IPS-20b (cell line): ENCODE measurements at regions not wholly inside any gene's neighbourhood (a gene's known extent, or its start where the extent isn't known, plus 50 kb on each side); places are given as distances from the start of the nearest gene placed in this dataset.
A peak's percentile ranks its signal among the peaks of the same experiment; 100 is the strongest.

ENCODE experiments used
- H3K27ac ChIP-seq: one replicate; pipeline ENCODE4 v1.5.1; 2013; ENCODE audit warnings: low read length
- H3K27me3 ChIP-seq: 2 replicates; pipeline ENCODE4 v1.6.1; 2013; ENCODE audit warnings: mild to moderate bottlenecking, low read length, inconsistent platforms; ENCODE audit not compliant: insufficient read depth
- H3K36me3 ChIP-seq: 2 replicates; pipeline ENCODE4 v1.6.1; 2013; ENCODE audit warnings: low read depth, mild to moderate bottlenecking, inconsistent platforms, low read length, moderate library complexity; ENCODE audit not compliant: insufficient read depth
- H3K4me1 ChIP-seq: 2 replicates; pipeline ENCODE4 v1.6.1; 2013; ENCODE audit warnings: mild to moderate bottlenecking, control low read depth, inconsistent platforms, low read length, moderate library complexity; ENCODE audit not compliant: insufficient read depth
- H3K4me3 ChIP-seq: 2 replicates; pipeline ENCODE4 v1.5.1; 2013; ENCODE audit warnings: mild to moderate bottlenecking, low read length, inconsistent platforms
- H3K9ac ChIP-seq: 2 replicates; pipeline ENCODE4 v1.6.1; 2013; ENCODE audit warnings: low read depth, mild to moderate bottlenecking, inconsistent platforms, low read length, moderate library complexity
- H3K9me3 ChIP-seq: 2 replicates; pipeline ENCODE4 v1.6.1; 2013; ENCODE audit warnings: mild to moderate bottlenecking, low read depth, low read length, inconsistent platforms; ENCODE audit not compliant: insufficient read depth

GRCh38 chr3:62982795-62983455, 107.7 kb upstream of the CADPS start:
- H3K27ac ChIP-seq = no peak overlapping the region
- peaks cover 12% of the 10 kb centered on the region; the same call in 1 of the 2 replicates for H3K36me3 ChIP-seq
- H3K9ac ChIP-seq = no peak overlapping the region
- H3K4me1 ChIP-seq = peaks cover 22% of the 10 kb centered on the region; the same call in 1 of the 2 replicates
- H3K4me3 ChIP-seq = 0 out of 2 replicates have a peak overlapping the region, but pooled peaks have one; percentile 3
- no peaks in the 10 kb centered on the region for H3K9me3 ChIP-seq
- H3K27me3 ChIP-seq = no peaks in the 10 kb centered on the region

GRCh38 chr3:62986061-62986460, 110.8 kb upstream of the CADPS start:
- peaks cover 18% of the 10 kb centered on the region for H3K36me3 ChIP-seq
- H3K9me3 ChIP-seq = no peaks in the 10 kb centered on the region
- H3K27ac ChIP-seq = no peak overlapping the region
- H3K4me3 ChIP-seq = no peak overlapping the region
- H3K9ac ChIP-seq = no peak overlapping the region
- H3K27me3 ChIP-seq = no peaks in the 10 kb centered on the region
- peaks cover 28% of the 10 kb centered on the region; the same call in 1 of the 2 replicates for H3K4me1 ChIP-seq

- Histone ChIP-seq H3K27me3 (no peaks in the 10 kb centered on the region), H3K4me1 (peaks cover 22% of the 10 kb centered on the region; the same call in 1 of the 2 replicates), H3K9ac (no peak overlapping the region), H3K27ac (no peak overlapping the region), H3K36me3 (peaks cover 18% of the 10 kb centered on the region), H3K4me3 (no peak overlapping the region), H3K9me3 (no peaks in the 10 kb centered on the region)
Measured at GRCh38 chr3:62987721-62988120, 112.5 kb upstream of the CADPS start.

- no peaks in the 10 kb centered on the region for H3K27me3 ChIP-seq
- H3K4me3 ChIP-seq = no peak overlapping the region
- H3K4me1 ChIP-seq = peaks cover 27% of the 10 kb centered on the region; the same call in 1 of the 2 replicates
- no peak overlapping the region for H3K27ac ChIP-seq
- H3K9me3 ChIP-seq = no peaks in the 10 kb centered on the region
- H3K36me3 ChIP-seq = peaks cover 17% of the 10 kb centered on the region
- no peak overlapping the region for H3K9ac ChIP-seq
Measured at GRCh38 chr3:62990704-62991413, 115.6 kb upstream of the CADPS start.

- H3K27ac ChIP-seq = no peak overlapping the region
- H3K36me3 ChIP-seq = peaks cover 13% of the 10 kb centered on the region
- no peaks in the 10 kb centered on the region for H3K27me3 ChIP-seq
- no peaks in the 10 kb centered on the region for H3K9me3 ChIP-seq
- no peak overlapping the region for H3K9ac ChIP-seq
- peaks cover 23% of the 10 kb centered on the region; the same call in 1 of the 2 replicates for H3K4me1 ChIP-seq
- no peak overlapping the region for H3K4me3 ChIP-seq
Measured at GRCh38 chr3:62992520-62992919, 117.3 kb upstream of the CADPS start.

- Histone ChIP-seq H3K27ac (no peak overlapping the region), H3K36me3 (peaks cover 5% of the 10 kb centered on the region; the same call in 1 of the 2 replicates), H3K27me3 (no peaks in the 10 kb centered on the region), H3K4me3 (peak overlapping the region; percentile 20; the same call in 1 of the 2 replicates), H3K4me1 (peaks cover 23% of the 10 kb centered on the region; the same call in 1 of the 2 replicates), H3K9me3 (no peaks in the 10 kb centered on the region), H3K9ac (no peak overlapping the region)
Measured at GRCh38 chr3:62995119-62995518, 119.9 kb upstream of the CADPS start.

- H3K36me3 ChIP-seq = peaks cover 5% of the 10 kb centered on the region; the same call in 1 of the 2 replicates
- no peaks in the 10 kb centered on the region for H3K9me3 ChIP-seq
- no peak overlapping the region for H3K27ac ChIP-seq
- H3K4me3 ChIP-seq = peak overlapping the region; percentile 20; the same call in 1 of the 2 replicates
- peaks cover 23% of the 10 kb centered on the region; the same call in 1 of the 2 replicates for H3K4me1 ChIP-seq
- no peaks in the 10 kb centered on the region for H3K27me3 ChIP-seq
- no peak overlapping the region for H3K9ac ChIP-seq
Measured at GRCh38 chr3:62995530-62995929, 120.3 kb upstream of the CADPS start.

- no peaks in the 10 kb centered on the region for H3K27me3 ChIP-seq
- peaks cover 15% of the 10 kb centered on the region; the same call in 1 of the 2 replicates for H3K4me1 ChIP-seq
- peaks cover 7% of the 10 kb centered on the region for H3K36me3 ChIP-seq
- H3K4me3 ChIP-seq = no peak overlapping the region
- peaks cover under 1% of the 10 kb centered on the region; the same call in 1 of the 2 replicates for H3K9me3 ChIP-seq
- no peak overlapping the region for H3K9ac ChIP-seq
- H3K27ac ChIP-seq = no peak overlapping the region
Measured at GRCh38 chr3:62997369-62997768, 122.2 kb upstream of the CADPS start.

GRCh38 chr3:62999158-62999557, 123.9 kb upstream of the CADPS start:
- Histone ChIP-seq H3K9me3 (peaks cover 13% of the 10 kb centered on the region; the same call in 1 of the 2 replicates), H3K4me1 (peaks cover 15% of the 10 kb centered on the region; the same call in 1 of the 2 replicates), H3K27ac (no peak overlapping the region), H3K36me3 (peaks cover 6% of the 10 kb centered on the region; the same call in 1 of the 2 replicates), H3K4me3 (no peak overlapping the region), H3K27me3 (no peaks in the 10 kb centered on the region), H3K9ac (no peak overlapping the region)

GRCh38 chr3:62999791-63000190, 124.6 kb upstream of the CADPS start:
- Histone ChIP-seq H3K4me1 (peaks cover 11% of the 10 kb centered on the region; the same call in 1 of the 2 replicates), H3K9me3 (peaks cover 13% of the 10 kb centered on the region; the same call in 1 of the 2 replicates), H3K27me3 (no peaks in the 10 kb centered on the region), H3K36me3 (peaks cover 6% of the 10 kb centered on the region; the same call in 1 of the 2 replicates), H3K27ac (no peak overlapping the region), H3K9ac (no peak overlapping the region), H3K4me3 (no peak overlapping the region)

- Histone ChIP-seq H3K4me1 (no peaks in the 10 kb centered on the region), H3K4me3 (no peak overlapping the region), H3K9ac (no peak overlapping the region), H3K36me3 (peaks cover 6% of the 10 kb centered on the region; the same call in 1 of the 2 replicates), H3K27ac (no peak overlapping the region), H3K9me3 (peaks cover 13% of the 10 kb centered on the region; the same call in 1 of the 2 replicates), H3K27me3 (no peaks in the 10 kb centered on the region)
Measured at GRCh38 chr3:63004448-63004847, 129.2 kb upstream of the CADPS start.
